Cardiac muscle cell (in vitro differentiated cells and primary cell): ENCODE measurements at regions not wholly inside any gene's neighbourhood (a gene's known extent, or its start where the extent isn't known, plus 50 kb on each side); places are given as distances from the start of the nearest gene placed in this dataset.

ENCODE experiments used
- DNase-seq, 2 donors: peaks; one replicate each; pipeline versions ENCODE4 v3.0.0 to v3.0.0-alpha.2; 2010 to 2017; ENCODE audit warnings: low read depth in 1 of 2, low spot score in 1 of 2
- H3K27ac ChIP-seq: fragments of 200-600 bp; sonication (generic); 2 replicates; pipeline ENCODE4 v1.5.1; 2016
- H3K27me3 ChIP-seq: fragments of 200-600 bp; sonication (generic); 2 replicates; pipeline ENCODE4 v1.6.0; 2016; ENCODE audit warnings: control low read depth
- H3K36me3 ChIP-seq: fragments of 200-600 bp; sonication (generic); 2 replicates; pipeline ENCODE4 v1.5.1; 2016; ENCODE audit warnings: control low read depth
- H3K4me1 ChIP-seq: fragments of 200-600 bp; sonication (generic); 2 replicates; pipeline ENCODE4 v1.8.1; 2017; ENCODE audit warnings: low read depth, mild to moderate bottlenecking, mixed run types
- H3K4me3 ChIP-seq: fragments of 200-600 bp; sonication (generic); 2 replicates; pipeline ENCODE4 v1.5.1; 2016; ENCODE audit warnings: mild to moderate bottlenecking
- H3K9me3 ChIP-seq: fragments of 200-600 bp; sonication (generic); 2 replicates; pipeline ENCODE4 v1.5.1; 2017; ENCODE audit warnings: low read depth, mild to moderate bottlenecking, control low read depth
- TF ChIP-seq, protein P1 (sequence below): IDR thresholded peaks from 2 replicates; pipeline ENCODE4 v1.5.1; 2012; ENCODE audit warnings: low read depth, mild to moderate bottlenecking, low read length

DNA sequence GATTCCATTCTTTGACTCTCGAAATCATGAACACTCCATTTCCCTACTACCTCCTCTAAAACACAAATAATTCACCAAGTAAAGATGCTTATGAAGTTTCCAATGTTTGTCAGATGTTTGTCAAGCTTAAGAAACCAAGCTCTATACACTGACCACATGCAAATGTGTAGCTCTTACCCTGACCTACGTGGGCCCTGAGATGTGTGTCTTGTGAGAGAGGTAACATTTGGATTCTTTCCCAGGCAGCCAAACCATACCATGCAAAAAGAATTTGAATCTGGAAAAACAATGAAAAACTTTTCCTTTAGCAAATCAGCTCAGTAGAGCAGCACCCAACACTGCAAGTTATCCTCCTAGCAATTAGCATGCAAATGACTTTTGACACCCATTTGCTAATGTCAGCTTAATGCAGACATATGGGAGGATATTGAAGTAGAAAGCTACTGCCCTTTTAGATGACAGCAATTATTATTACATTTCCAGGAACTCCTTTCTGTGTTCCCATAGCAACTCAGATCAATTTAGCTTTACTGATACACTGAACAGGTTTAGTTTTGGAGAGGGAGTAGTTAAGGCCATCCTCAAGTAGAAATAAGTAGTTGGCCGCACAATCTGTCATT is 83.2 kb upstream of the RGS4 start:
- TF ChIP-seq, protein P1, sequence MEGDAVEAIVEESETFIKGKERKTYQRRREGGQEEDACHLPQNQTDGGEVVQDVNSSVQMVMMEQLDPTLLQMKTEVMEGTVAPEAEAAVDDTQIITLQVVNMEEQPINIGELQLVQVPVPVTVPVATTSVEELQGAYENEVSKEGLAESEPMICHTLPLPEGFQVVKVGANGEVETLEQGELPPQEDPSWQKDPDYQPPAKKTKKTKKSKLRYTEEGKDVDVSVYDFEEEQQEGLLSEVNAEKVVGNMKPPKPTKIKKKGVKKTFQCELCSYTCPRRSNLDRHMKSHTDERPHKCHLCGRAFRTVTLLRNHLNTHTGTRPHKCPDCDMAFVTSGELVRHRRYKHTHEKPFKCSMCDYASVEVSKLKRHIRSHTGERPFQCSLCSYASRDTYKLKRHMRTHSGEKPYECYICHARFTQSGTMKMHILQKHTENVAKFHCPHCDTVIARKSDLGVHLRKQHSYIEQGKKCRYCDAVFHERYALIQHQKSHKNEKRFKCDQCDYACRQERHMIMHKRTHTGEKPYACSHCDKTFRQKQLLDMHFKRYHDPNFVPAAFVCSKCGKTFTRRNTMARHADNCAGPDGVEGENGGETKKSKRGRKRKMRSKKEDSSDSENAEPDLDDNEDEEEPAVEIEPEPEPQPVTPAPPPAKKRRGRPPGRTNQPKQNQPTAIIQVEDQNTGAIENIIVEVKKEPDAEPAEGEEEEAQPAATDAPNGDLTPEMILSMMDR: no peak
- no peak for DNase-seq
- Histone ChIP-seq H3K36me3 (no peaks in the 10 kb centered on the region), H3K9me3 (no peaks in the 10 kb centered on the region), H3K27me3 (no peaks in the 10 kb centered on the region), H3K27ac (no peak overlapping the region), H3K4me1 (no peaks in the 10 kb centered on the region), H3K4me3 (no peak overlapping the region)

DNA sequence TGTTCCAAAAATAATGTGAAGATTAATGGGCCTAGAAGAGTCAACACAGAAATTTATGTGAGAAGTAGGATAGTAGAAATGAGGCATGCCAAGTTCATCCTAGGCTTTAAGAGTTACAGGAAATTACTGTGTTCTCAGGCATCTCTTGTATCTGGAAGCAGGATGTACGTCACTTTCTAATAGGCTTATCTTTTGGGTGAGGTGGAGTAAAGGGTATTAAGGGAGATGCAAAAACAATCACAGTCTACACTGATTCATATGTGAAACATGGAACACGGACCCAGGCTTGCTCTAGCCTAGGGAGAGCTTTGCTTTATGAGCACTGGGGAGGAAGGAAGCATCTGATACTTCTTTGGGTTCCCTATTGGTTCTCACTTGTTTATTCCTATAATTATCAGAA is 84.5 kb upstream of the RGS4 start:
- no peak overlapping the region for H3K4me3 ChIP-seq
- H3K36me3 ChIP-seq: no peaks in the 10 kb centered on the region
- no peaks in the 10 kb centered on the region for H3K9me3 ChIP-seq
- H3K27me3 ChIP-seq: no peaks in the 10 kb centered on the region
- H3K4me1 ChIP-seq: no peaks in the 10 kb centered on the region
- peak in 1 of 2 donors; percentile 83 for DNase-seq
- TF ChIP-seq, protein P1: no peak
- no peak overlapping the region for H3K27ac ChIP-seq

DNA sequence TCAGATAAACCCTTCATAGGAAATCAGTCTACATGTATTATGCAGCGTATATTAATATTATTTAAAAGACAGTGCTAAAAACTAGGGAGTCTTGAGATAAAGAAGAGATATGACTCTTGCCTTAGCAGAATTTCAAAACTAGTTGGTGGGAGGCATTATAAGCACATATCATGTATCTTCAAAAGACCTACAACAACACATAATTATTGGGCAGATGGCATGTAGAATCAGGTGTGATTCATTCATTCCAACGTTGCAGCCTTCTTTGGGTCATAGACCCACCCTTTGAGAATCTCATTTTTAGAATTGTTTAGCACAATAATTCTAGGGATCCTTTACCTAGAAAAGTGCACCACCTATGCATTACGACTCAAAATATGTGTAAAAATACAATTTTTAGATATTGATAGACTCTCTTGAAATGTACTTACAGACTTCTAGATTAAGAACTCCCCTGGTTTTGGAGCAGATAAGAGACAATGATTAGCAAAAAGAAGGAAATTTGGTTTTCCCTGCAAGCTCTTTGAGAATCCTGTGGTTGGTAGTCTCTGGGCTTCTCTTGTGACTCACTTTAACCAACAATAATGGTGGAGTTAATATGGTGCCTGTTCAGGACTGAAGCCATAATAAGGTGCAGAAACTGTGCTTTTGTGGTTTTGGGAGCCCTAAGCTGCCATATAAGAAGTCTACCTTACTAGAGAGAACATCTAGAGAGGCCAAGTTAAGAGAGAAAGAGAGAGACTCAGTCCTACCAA is 85.3 kb upstream of the RGS4 start:
- no peaks in the 10 kb centered on the region for H3K36me3 ChIP-seq
- TF ChIP-seq, protein P1: no peak
- no peaks in the 10 kb centered on the region for H3K4me1 ChIP-seq
- H3K9me3 ChIP-seq: no peaks in the 10 kb centered on the region
- H3K27ac ChIP-seq: no peak overlapping the region
- H3K27me3 ChIP-seq: no peaks in the 10 kb centered on the region
- no peak overlapping the region for H3K4me3 ChIP-seq
- DNase-seq: no peak

DNA sequence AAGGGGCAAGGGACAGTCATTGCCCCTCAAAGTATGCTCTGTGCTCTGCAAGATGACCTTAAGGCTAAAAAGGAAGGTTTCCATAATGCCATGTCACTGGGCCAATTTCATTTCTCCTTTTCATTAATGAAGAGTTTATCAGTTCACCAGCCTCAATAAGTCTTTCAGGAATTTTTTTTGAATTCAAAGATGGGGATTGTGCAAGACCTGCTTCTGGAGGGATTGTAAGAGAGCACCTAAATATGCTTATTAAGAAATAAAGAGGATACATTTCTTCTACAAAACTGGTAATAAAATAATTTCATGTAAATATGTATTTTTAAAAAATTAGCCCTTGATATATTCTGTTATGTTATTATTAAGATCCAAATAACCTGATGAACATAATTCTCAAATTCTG is 86.8 kb upstream of the RGS4 start:
- peak in 1 of 2 donors; percentile 39 for DNase-seq
- no peaks in the 10 kb centered on the region for H3K27me3 ChIP-seq
- H3K27ac ChIP-seq: no peak overlapping the region
- H3K4me1 ChIP-seq: no peaks in the 10 kb centered on the region
- H3K36me3 ChIP-seq: no peaks in the 10 kb centered on the region
- no peak overlapping the region for H3K4me3 ChIP-seq
- TF ChIP-seq, protein P1: no peak
- H3K9me3 ChIP-seq: no peaks in the 10 kb centered on the region

DNA sequence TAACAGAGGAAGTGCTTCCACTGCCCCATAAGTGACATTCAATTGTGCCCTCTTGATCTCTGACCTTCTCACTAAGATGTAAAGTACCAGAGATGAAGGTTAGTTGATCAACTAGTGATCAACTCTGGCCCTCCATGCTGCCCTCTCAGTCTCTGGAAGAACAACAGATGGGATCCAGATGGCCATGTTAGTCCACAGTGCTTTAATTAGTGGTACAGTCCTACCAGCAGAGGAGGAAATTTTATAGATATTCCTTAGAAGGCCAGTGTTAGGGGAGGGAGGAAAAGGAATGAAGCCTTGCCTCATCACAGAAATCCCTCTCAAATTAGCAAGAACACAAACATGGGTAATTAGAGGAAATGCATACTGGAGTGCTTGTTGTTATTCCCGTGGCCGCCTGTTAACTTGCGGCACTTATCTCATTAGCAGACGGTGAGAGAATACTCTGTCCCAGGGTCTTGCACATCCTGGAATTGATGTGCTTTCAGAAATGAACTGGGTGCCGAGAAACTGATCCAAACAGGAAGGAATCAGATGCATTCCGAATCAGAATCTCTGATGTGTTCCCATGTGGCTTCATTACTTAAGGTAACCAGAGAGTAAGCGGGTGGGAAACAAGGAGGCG is 91.1 kb upstream of the RGS4 start:
- Histone ChIP-seq H3K9me3 (no peaks in the 10 kb centered on the region), H3K27me3 (no peaks in the 10 kb centered on the region), H3K4me1 (no peaks in the 10 kb centered on the region), H3K36me3 (no peaks in the 10 kb centered on the region), H3K27ac (no peak overlapping the region), H3K4me3 (no peak overlapping the region)
- no peak for DNase-seq
- TF ChIP-seq, protein P1: no peak
